ENCODE measurements at regions not wholly inside any gene's neighbourhood (a gene's known extent, or its start where the extent isn't known, plus 50 kb on each side); places are given as distances from the start of the nearest gene placed in this dataset.

DNA sequence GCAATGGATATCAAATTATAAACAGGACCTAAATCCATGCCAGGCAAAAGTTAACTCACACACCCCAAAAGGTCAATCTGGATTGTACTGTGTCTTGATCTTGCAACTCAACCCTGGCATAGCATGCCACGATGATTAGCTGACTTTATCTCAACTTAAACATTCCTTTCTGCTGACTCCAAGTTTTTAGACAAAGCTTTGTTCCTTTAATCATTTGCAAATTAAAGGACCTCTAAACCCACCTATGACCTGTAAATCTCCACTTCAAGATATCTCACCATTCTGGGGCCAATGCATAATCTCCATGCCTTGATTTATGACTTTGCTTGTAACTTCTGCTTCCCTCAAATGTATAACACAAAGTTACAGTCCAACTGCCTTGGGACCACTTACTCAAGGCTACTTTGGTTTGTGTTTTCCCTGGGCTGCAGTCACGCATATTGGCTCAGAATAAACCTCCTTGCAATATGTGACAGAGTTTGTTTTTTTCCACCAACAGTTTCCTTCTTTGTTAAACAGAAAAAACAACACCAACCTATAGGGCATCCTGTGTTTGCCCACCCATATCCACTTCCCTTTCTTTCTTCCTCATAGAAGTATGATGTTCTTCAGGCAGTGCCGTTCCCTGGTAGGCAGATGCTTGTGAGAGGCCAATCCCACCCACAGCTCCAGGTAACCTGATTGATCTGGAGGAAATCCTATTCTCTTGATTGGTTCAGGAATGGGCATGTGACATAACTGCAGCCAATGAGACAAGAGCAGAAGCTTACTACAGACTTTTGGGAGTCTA is 390.6 kb upstream of the ERCC4 start:
- Histone ChIP-seq H3K9me1 (ENCODE audit: control insufficient read depth, insufficient read depth, low read length) (no peaks in the 10 kb centered on the region), H3K36me3 (ENCODE audit: control insufficient read depth, insufficient read depth, low read length) (no peaks in the 10 kb centered on the region), H3K4me2 (ENCODE audit: insufficient read depth, low read length) (no peak overlapping the region), H3K9me3 (replicated peaks; ENCODE audit: control insufficient read depth, insufficient read depth, low read depth, low read length) (no peaks in the 10 kb centered on the region), H3K4me1 (replicated peaks in 1 of 2; ENCODE audit: control insufficient read depth in 2 of 2, insufficient read depth in 2 of 2, low read length in 2 of 2) (no peaks in the 10 kb centered on the region), H4K20me1 (replicated peaks; ENCODE audit: control insufficient read depth, insufficient read depth, low read length) (no peaks in the 10 kb centered on the region), H3K4me3 (no peak overlapping the region), H3K9ac (ENCODE audit: insufficient read depth in 1 of 2, low read depth in 2 of 2, low read length in 2 of 2) (no peak overlapping the region), H3K27me3 (ENCODE audit: control insufficient read depth in 2 of 2, insufficient read depth in 2 of 2, low read length in 2 of 2) (no peaks in the 10 kb centered on the region), H3K79me2 (ENCODE audit: control insufficient read depth, insufficient read depth, low read length) (no peaks in the 10 kb centered on the region), H2AFZ (ENCODE audit: low read depth, low read length) (no peak overlapping the region), H3K27ac (ENCODE audit: extremely low read depth, low read depth, low read length) (no peak overlapping the region)
- WGBS (ENCODE audit: insufficient coverage, low coverage, missing lambda C conversion rate), result 0% methylated on average over 3 of the region's 3 CpGs
- no TSS peak for BruUV-seq (replicated peaks)
- in situ Hi-C loops (cut with MboI), result no loop called here
- intact Hi-C loops (cut with micrococcal nuclease), result no loop called here
- TF ChIP-seq, protein P1, sequence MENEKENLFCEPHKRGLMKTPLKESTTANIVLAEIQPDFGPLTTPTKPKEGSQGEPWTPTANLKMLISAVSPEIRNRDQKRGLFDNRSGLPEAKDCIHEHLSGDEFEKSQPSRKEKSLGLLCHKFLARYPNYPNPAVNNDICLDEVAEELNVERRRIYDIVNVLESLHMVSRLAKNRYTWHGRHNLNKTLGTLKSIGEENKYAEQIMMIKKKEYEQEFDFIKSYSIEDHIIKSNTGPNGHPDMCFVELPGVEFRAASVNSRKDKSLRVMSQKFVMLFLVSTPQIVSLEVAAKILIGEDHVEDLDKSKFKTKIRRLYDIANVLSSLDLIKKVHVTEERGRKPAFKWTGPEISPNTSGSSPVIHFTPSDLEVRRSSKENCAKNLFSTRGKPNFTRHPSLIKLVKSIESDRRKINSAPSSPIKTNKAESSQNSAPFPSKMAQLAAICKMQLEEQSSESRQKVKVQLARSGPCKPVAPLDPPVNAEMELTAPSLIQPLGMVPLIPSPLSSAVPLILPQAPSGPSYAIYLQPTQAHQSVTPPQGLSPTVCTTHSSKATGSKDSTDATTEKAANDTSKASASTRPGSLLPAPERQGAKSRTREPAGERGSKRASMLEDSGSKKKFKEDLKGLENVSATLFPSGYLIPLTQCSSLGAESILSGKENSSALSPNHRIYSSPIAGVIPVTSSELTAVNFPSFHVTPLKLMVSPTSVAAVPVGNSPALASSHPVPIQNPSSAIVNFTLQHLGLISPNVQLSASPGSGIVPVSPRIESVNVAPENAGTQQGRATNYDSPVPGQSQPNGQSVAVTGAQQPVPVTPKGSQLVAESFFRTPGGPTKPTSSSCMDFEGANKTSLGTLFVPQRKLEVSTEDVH (IDR thresholded peaks at IDR 0.05; ENCODE audit: low read depth, partially characterized antibody), result no peak
- peak; percentile 31; the same call in 1 of the 2 replicates for TF ChIP-seq ZNF316 (IDR thresholded peaks at IDR 0.05)
- TF ChIP-seq, protein P2, sequence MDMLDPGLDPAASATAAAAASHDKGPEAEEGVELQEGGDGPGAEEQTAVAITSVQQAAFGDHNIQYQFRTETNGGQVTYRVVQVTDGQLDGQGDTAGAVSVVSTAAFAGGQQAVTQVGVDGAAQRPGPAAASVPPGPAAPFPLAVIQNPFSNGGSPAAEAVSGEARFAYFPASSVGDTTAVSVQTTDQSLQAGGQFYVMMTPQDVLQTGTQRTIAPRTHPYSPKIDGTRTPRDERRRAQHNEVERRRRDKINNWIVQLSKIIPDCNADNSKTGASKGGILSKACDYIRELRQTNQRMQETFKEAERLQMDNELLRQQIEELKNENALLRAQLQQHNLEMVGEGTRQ (CRISPR knock-in tag; IDR thresholded peaks at IDR 0.05), result peak; percentile 26; the same call in 1 of the 2 replicates
- no peak for TF ChIP-seq RAD21 (CRISPR knock-in tag; conservative IDR thresholded peaks at IDR 0.05 in 1 of 2, IDR thresholded peaks at IDR 0.05 in 1 of 2)
- FAIRE-seq (no peak), DNase-seq (ENCODE audit: extremely low read depth in 1 of 4, low spot score in 3 of 4) (no peak), ATAC-seq (no peak)
- POLR2A ChIA-PET, result no interaction called here
- CTCF ChIA-PET (ENCODE audit: low intra/inter-chr PET ratio), result no interaction called here
